H1 (cell line): ENCODE measurements at regions not wholly inside any gene's neighbourhood (a gene's known extent, or its start where the extent isn't known, plus 50 kb on each side); places are given as distances from the start of the nearest gene placed in this dataset.

Experiments
- ATF2 ChIP-seq: IDR thresholded peaks from 2 replicates; pipeline ENCODE4 v1.6.1; 2012; ENCODE audit warnings: low read length, inconsistent platforms
- CTCF ChIP-seq, 3 experiments: IDR thresholded peaks; 1 replicate in 2 of 3; 2 replicates in 1 of 3; pipeline versions ENCODE4 v1.5.1 to v1.6.1; 2011; ENCODE audit warnings: low read length in 3 of 3, mild to moderate bottlenecking in 3 of 3, inconsistent platforms in 2 of 3, low read depth in 1 of 3, moderate library complexity in 1 of 3; ENCODE audit not compliant: insufficient read depth in 1 of 3; ENCODE audit errors: control extremely low read depth in 1 of 3
- EP300 ChIP-seq, 2 experiments: IDR thresholded peaks; 1 replicate in 1 of 2; 2 replicates in 1 of 2; pipeline ENCODE4 v1.6.1; 2011 to 2012; ENCODE audit warnings: low read depth in 2 of 2, low read length in 2 of 2, mild to moderate bottlenecking in 2 of 2, borderline replicate concordance in 1 of 2, inconsistent platforms in 1 of 2, moderate library complexity in 1 of 2
- EZH2 ChIP-seq: fragments of 200-600 bp; sonication (generic); IDR thresholded peaks from 2 replicates; pipeline ENCODE4 v1.7.1; 2012; ENCODE audit warnings: low read depth, mild to moderate bottlenecking, moderate library complexity, low read length, inconsistent platforms; ENCODE audit not compliant: severe bottlenecking
- FOSL1 ChIP-seq: IDR thresholded peaks from 2 replicates; pipeline ENCODE4 v1.6.1; 2011; ENCODE audit warnings: mild to moderate bottlenecking, low read depth, low read length, moderate library complexity; ENCODE audit not compliant: insufficient read depth
- GTF2F1 ChIP-seq: IDR thresholded peaks from 2 replicates; pipeline ENCODE4 v1.6.1; 2012; ENCODE audit warnings: low read depth, low read length, improper control_type of control experiment, borderline replicate concordance
- JUND ChIP-seq: IDR thresholded peaks from 2 replicates; pipeline ENCODE4 v1.6.1; 2011; ENCODE audit warnings: mild to moderate bottlenecking, improper control_type of control experiment, low read length
- POLR2A ChIP-seq, 2 experiments: IDR thresholded peaks; 1 replicate in 1 of 2; 2 replicates in 1 of 2; pipeline ENCODE4 v1.6.1; 2011; ENCODE audit warnings: low read depth in 2 of 2, low read length in 2 of 2, mild to moderate bottlenecking in 2 of 2; ENCODE audit errors: control extremely low read depth in 1 of 2
- POLR2AphosphoS5 ChIP-seq: IDR thresholded peaks from 2 replicates; pipeline ENCODE4 v1.6.1; 2011; ENCODE audit warnings: low read depth, low read length
- RXRA ChIP-seq: IDR thresholded peaks from 2 replicates; pipeline ENCODE4 v1.6.1; 2011; ENCODE audit warnings: low read depth, mild to moderate bottlenecking, low read length, moderate library complexity; ENCODE audit not compliant: insufficient read depth
- SIN3A ChIP-seq, 2 experiments: IDR thresholded peaks in 1 of 2; conservative IDR thresholded peaks in 1 of 2; 2 replicates each; pipeline ENCODE4 v1.6.1; 2011 to 2012; ENCODE audit warnings: low read length in 2 of 2, improper control_type of control experiment in 1 of 2, low read depth in 1 of 2, mild to moderate bottlenecking in 1 of 2
- TAF1 ChIP-seq: IDR thresholded peaks from 2 replicates; pipeline ENCODE4 v1.6.1; 2011; ENCODE audit warnings: mild to moderate bottlenecking, low read depth, low read length
- USF2 ChIP-seq: IDR thresholded peaks from 2 replicates; pipeline ENCODE4 v1.6.1; 2011; ENCODE audit warnings: low read length, improper control_type of control experiment
- ZNF274 ChIP-seq: IDR thresholded peaks from 2 replicates; pipeline ENCODE4 v1.7.0; 2012; ENCODE audit warnings: low read length, borderline replicate concordance; ENCODE audit errors: extremely low read depth

- no peak for TF ChIP-seq SIN3A (conservative IDR thresholded peaks at IDR 0.05 in 1 of 2, IDR thresholded peaks at IDR 0.05 in 1 of 2; ENCODE audit: low read depth in 1 of 2, low read length in 2 of 2)
- TF ChIP-seq EP300 (IDR thresholded peaks at IDR 0.05; ENCODE audit: borderline replicate concordance in 1 of 2, low read depth in 2 of 2, low read length in 2 of 2): no peak
- no peak for TF ChIP-seq EZH2
- TF ChIP-seq CTCF (IDR thresholded peaks at IDR 0.05; ENCODE audit: control extremely low read depth in 1 of 3, insufficient read depth in 1 of 3, low read depth in 1 of 3, low read length in 3 of 3): no peak
- TF ChIP-seq USF2: no peak
- TF ChIP-seq GTF2F1: no peak
- TF ChIP-seq ATF2: no peak
- no peak for TF ChIP-seq POLR2A (IDR thresholded peaks at IDR 0.05; ENCODE audit: control extremely low read depth in 1 of 2, low read depth in 2 of 2, low read length in 2 of 2)
- TF ChIP-seq ZNF274: no peak
- TF ChIP-seq RXRA: no peak
- TF ChIP-seq FOSL1: no peak
- no peak for TF ChIP-seq POLR2AphosphoS5
- TF ChIP-seq TAF1: no peak
- TF ChIP-seq JUND: no peak
Observed at GRCh38 chr4:138438608-138439007, 196.5 kb upstream of the SLC7A11 start.
